ENCODE measurements at regions not wholly inside any gene's neighbourhood (a gene's known extent, or its start where the extent isn't known, plus 50 kb on each side); places are given as distances from the start of the nearest gene placed in this dataset.

GRCh38 chr5:168153263-168153875 is 138.1 kb upstream of the WWC1 start:
- TF ChIP-seq CTCF (conservative IDR thresholded peaks at IDR 0.05; ENCODE audit: low read depth, low read length): no peak
- DNase-seq (ENCODE audit: low read depth): no peak
- H3K4me3 ChIP-seq (ENCODE audit: low read length): no peak overlapping the region

- no peak for DNase-seq (ENCODE audit: low read depth)
- no peak for TF ChIP-seq CTCF (conservative IDR thresholded peaks at IDR 0.05; ENCODE audit: low read depth, low read length)
- H3K4me3 ChIP-seq (ENCODE audit: low read length): no peak overlapping the region
Measured at GRCh38 chr5:168153876-168154270, 137.6 kb upstream of the WWC1 start.

- no peak for TF ChIP-seq CTCF (conservative IDR thresholded peaks at IDR 0.05; ENCODE audit: low read depth, low read length)
- H3K4me3 ChIP-seq (ENCODE audit: low read length): no peak overlapping the region
- no peak for DNase-seq (ENCODE audit: low read depth)
Measured at GRCh38 chr5:168155585-168155984, 135.9 kb upstream of the WWC1 start.

- no peak for DNase-seq (ENCODE audit: low read depth)
- no peak for TF ChIP-seq CTCF (conservative IDR thresholded peaks at IDR 0.05; ENCODE audit: low read depth, low read length)
- H3K4me3 ChIP-seq (ENCODE audit: low read length): no peak overlapping the region
Measured at GRCh38 chr5:168156170-168156569, 135.3 kb upstream of the WWC1 start.

- no peak for DNase-seq (ENCODE audit: low read depth)
- H3K4me3 ChIP-seq (ENCODE audit: low read length): no peak overlapping the region
- TF ChIP-seq CTCF (conservative IDR thresholded peaks at IDR 0.05; ENCODE audit: low read depth, low read length): no peak
Measured at GRCh38 chr5:168157141-168157540, 134.3 kb upstream of the WWC1 start.

GRCh38 chr5:168159425-168159824 is 132.0 kb upstream of the WWC1 start:
- no peak for DNase-seq (ENCODE audit: low read depth)
- H3K4me3 ChIP-seq (ENCODE audit: low read length): no peak overlapping the region
- TF ChIP-seq CTCF (conservative IDR thresholded peaks at IDR 0.05; ENCODE audit: low read depth, low read length): no peak

GRCh38 chr5:168162464-168162863 is 129.0 kb upstream of the WWC1 start:
- TF ChIP-seq CTCF (conservative IDR thresholded peaks at IDR 0.05; ENCODE audit: low read depth, low read length): no peak
- H3K4me3 ChIP-seq (ENCODE audit: low read length): no peak overlapping the region
- no peak for DNase-seq (ENCODE audit: low read depth)
